GM18502 (cell line): ENCODE measurements at regions not wholly inside any gene's neighbourhood (a gene's known extent, or its start where the extent isn't known, plus 50 kb on each side); places are given as distances from the start of the nearest gene placed in this dataset.
A peak's percentile ranks its signal among the peaks of the same experiment; 100 is the strongest.
"Not testable (repeated sequence)": the region's sequence is repeated elsewhere in the genome, so short reads cannot be mapped to it uniquely, and the experiment has no call there.

Experiments
- ATAC-seq: cut with Tn5 transposase; IDR thresholded peaks from one replicate; pipeline ENCODE4 v1.9.1; 2021; ENCODE audit warnings: mild to moderate bottlenecking; ENCODE audit not compliant: unreplicated experiment, poor library complexity

GRCh38 chr9:1881708-1882295, 133.3 kb upstream of the SMARCA2 start:
- no peak for ATAC-seq

GRCh38 chr9:1882711-1883403, 132.3 kb upstream of the SMARCA2 start:
- ATAC-seq = no peak

GRCh38 chr9:1890201-1890600, 124.9 kb upstream of the SMARCA2 start:
- no peak for ATAC-seq

- no peak for ATAC-seq
Observed at GRCh38 chr9:1890816-1891215, 124.3 kb upstream of the SMARCA2 start.

GRCh38 chr9:1903080-1903704, 112.0 kb upstream of the SMARCA2 start:
- not testable (repeated sequence) for ATAC-seq

GRCh38 chr9:1907465-1907864, 107.7 kb upstream of the SMARCA2 start:
- no peak for ATAC-seq

GRCh38 chr9:1909322-1909721, 105.8 kb upstream of the SMARCA2 start:
- ATAC-seq = no peak

- no peak for ATAC-seq
Observed at GRCh38 chr9:1910269-1910811, 104.8 kb upstream of the SMARCA2 start.

GRCh38 chr9:1913631-1914330, 101.4 kb upstream of the SMARCA2 start:
- no peak for ATAC-seq

GRCh38 chr9:1916095-1916494, 99.1 kb upstream of the SMARCA2 start:
- ATAC-seq = no peak

- no peak for ATAC-seq
Observed at GRCh38 chr9:1916655-1917054, 98.5 kb upstream of the SMARCA2 start.

GRCh38 chr9:1917396-1917935, 97.7 kb upstream of the SMARCA2 start:
- ATAC-seq = no peak

GRCh38 chr9:1918108-1918507, 97.0 kb upstream of the SMARCA2 start:
- ATAC-seq = no peak

- no peak for ATAC-seq
Observed at GRCh38 chr9:1918622-1919021, 96.5 kb upstream of the SMARCA2 start.

- ATAC-seq = no peak
Observed at GRCh38 chr9:1919229-1919628, 95.9 kb upstream of the SMARCA2 start.

- no peak for ATAC-seq
Observed at GRCh38 chr9:1920386-1920785, 94.8 kb upstream of the SMARCA2 start.

GRCh38 chr9:1922026-1922425, 93.1 kb upstream of the SMARCA2 start:
- ATAC-seq = no peak

- no peak for ATAC-seq
Observed at GRCh38 chr9:1927546-1927945, 87.6 kb upstream of the SMARCA2 start.

- no peak for ATAC-seq
Observed at GRCh38 chr9:1929134-1929533, 86.0 kb upstream of the SMARCA2 start.

- peak; percentile 77 for ATAC-seq
Observed at GRCh38 chr9:1929722-1930244, 85.4 kb upstream of the SMARCA2 start.
